Naive thymus-derived CD4-positive, alpha-beta T cell (primary cell): ENCODE measurements at regions not wholly inside any gene's neighbourhood (a gene's known extent, or its start where the extent isn't known, plus 50 kb on each side); places are given as distances from the start of the nearest gene placed in this dataset.

Experiments used
- ATAC-seq: fragments of 150-1000 bp; cut with Tn5 transposase; 2 replicates; pipeline ENCODE4 v1.10.0; 2021; ENCODE audit warnings: mild to moderate bottlenecking, moderate library complexity
- CTCF ChIA-PET: fragments of 350-600 bp; sonication (Branson Sonifier 250); formaldehyde crosslinking; loops from one replicate; lab custom pipeline; 2021; ENCODE audit warnings: antibody characterized with exemption; lab: Charles Lee
- POLR2A ChIA-PET: fragments of 350-600 bp; sonication (Branson Sonifier 250); formaldehyde crosslinking; loops from one replicate; lab custom pipeline; 2021; ENCODE audit warnings: antibody characterized with exemption, inconsistent platforms; lab: Charles Lee
- DNase-seq, 9 donors: peaks; one replicate each; pipeline versions ENCODE4 v3.0.0 to v3.0.0-alpha.2; 2020 to 2022; ENCODE audit warnings: mixed read lengths in 1 of 9
- H3K27ac ChIP-seq: one replicate; pipeline ENCODE4 v1.7.0; 2013; ENCODE audit warnings: mild to moderate bottlenecking, low read depth, low read length, moderate library complexity
- H3K27me3 ChIP-seq, 2 donors: one replicate each; pipeline ENCODE4 v1.7.0; 2013; ENCODE audit warnings: low read length in 2 of 2, mild to moderate bottlenecking in 2 of 2, moderate library complexity in 2 of 2; ENCODE audit not compliant: control insufficient read depth in 2 of 2, insufficient read depth in 2 of 2
- H3K36me3 ChIP-seq, 3 experiments: 1 replicate in 2 of 3; 2 replicates in 1 of 3; pipeline ENCODE4 v1.7.0; 2013; ENCODE audit warnings: low read length in 3 of 3, mild to moderate bottlenecking in 3 of 3, moderate library complexity in 1 of 3; ENCODE audit not compliant: insufficient read depth in 3 of 3, control insufficient read depth in 2 of 3
- H3K4me1 ChIP-seq, 2 donors: one replicate each; pipeline ENCODE4 v1.7.0; 2013; ENCODE audit warnings: low read length in 2 of 2, mild to moderate bottlenecking in 2 of 2, moderate library complexity in 1 of 2; ENCODE audit not compliant: control insufficient read depth in 2 of 2, insufficient read depth in 2 of 2
- H3K4me3 ChIP-seq: 2 replicates; pipeline ENCODE4 v1.7.0; 2013; ENCODE audit warnings: mild to moderate bottlenecking, low read length
- H3K9me3 ChIP-seq, 3 experiments: 1 replicate in 2 of 3; 2 replicates in 1 of 3; pipeline ENCODE4 v1.7.0; 2013; ENCODE audit warnings: low read length in 3 of 3; ENCODE audit not compliant: control insufficient read depth in 2 of 3
- H3K27ac Mint-ChIP-seq, 9 donors: one replicate each; pipeline ENCODE4 v1.8.0; 2020 to 2022; ENCODE audit warnings: mixed read lengths in 9 of 9, mild to moderate bottlenecking in 8 of 9, moderate library complexity in 5 of 9, inconsistent platforms in 2 of 9
- H3K27me3 Mint-ChIP-seq, 5 donors: one replicate each; pipeline ENCODE4 v1.8.0; 2021 to 2022; ENCODE audit warnings: mixed read lengths in 5 of 5, mild to moderate bottlenecking in 1 of 5
- H3K36me3 Mint-ChIP-seq, 5 donors: one replicate each; pipeline ENCODE4 v1.8.0; 2020 to 2022; ENCODE audit warnings: mixed read lengths in 5 of 5, mild to moderate bottlenecking in 3 of 5, inconsistent platforms in 1 of 5
- H3K4me1 Mint-ChIP-seq, 7 donors: one replicate each; pipeline ENCODE4 v1.8.0; 2020 to 2022; ENCODE audit warnings: mixed read lengths in 7 of 7, mild to moderate bottlenecking in 3 of 7, inconsistent platforms in 1 of 7
- H3K4me3 Mint-ChIP-seq, 10 donors: one replicate each; pipeline ENCODE4 v1.8.0; 2020 to 2022; ENCODE audit warnings: mild to moderate bottlenecking in 10 of 10, mixed read lengths in 10 of 10, moderate library complexity in 6 of 10, inconsistent platforms in 2 of 10
- H3K9me3 Mint-ChIP-seq, 11 donors: one replicate each; pipeline ENCODE4 v1.8.0; 2020 to 2022; ENCODE audit warnings: mixed read lengths in 11 of 11, mild to moderate bottlenecking in 4 of 11, inconsistent platforms in 1 of 11, moderate library complexity in 1 of 11
- intact Hi-C, 2 donors: fragments of 100-400 bp; cut with micrococcal nuclease; formaldehyde crosslinking; loops; one replicate each; pipeline ENCODE4 v1.15.1; 2023

- Histone ChIP-seq H3K9me3 (no peaks in the 10 kb centered on the region), H3K36me3 (no peaks in the 10 kb centered on the region), H3K4me3 (no peak overlapping the region), H3K27me3 (no peaks in the 10 kb centered on the region), H3K27ac (no peak overlapping the region), H3K4me1 (no peaks in the 10 kb centered on the region)
- CTCF ChIA-PET, result no interaction called here
- no peaks in the 10 kb centered on the region for H3K36me3 Mint-ChIP-seq
- intact Hi-C loops, result no loop called here
- H3K9me3 Mint-ChIP-seq, result peaks cover 0 to 24% (median 0%) of the 10 kb centered on the region in 11 donors
- H3K4me1 Mint-ChIP-seq, result no peaks in the 10 kb centered on the region
- no peaks in the 10 kb centered on the region for H3K27me3 Mint-ChIP-seq
- DNase-seq, result no peak
- H3K4me3 Mint-ChIP-seq, result no peak overlapping the region
- no peak for ATAC-seq
- H3K27ac Mint-ChIP-seq, result no peak overlapping the region
- POLR2A ChIA-PET, result no interaction called here
These were observed 713.1 kb downstream of the CDY2B start for GRCh38 chrY:17166881-17167280.

DNA sequence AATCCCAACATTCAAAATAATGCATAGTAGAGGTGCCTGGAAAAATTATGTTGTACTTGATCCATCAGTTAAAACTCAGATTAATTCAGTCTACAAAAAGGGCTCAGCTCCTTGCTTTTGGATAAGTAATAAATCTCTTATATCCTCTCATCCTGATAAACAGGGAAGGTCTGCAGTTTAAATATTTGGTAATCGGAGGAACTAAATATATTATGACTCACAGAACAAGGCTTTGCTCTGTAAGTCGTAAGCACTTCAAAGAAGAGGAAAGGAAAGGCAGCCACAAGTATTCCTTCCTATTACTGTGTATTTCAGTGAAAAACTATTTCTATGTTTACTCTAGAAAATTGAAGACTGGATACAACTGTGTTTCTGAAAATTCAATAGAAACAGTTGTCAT, 757.9 kb downstream of the CDY2B start:
- no peak for ATAC-seq
- H3K27ac Mint-ChIP-seq, result no peak overlapping the region
- Histone ChIP-seq H3K4me3 (no peak overlapping the region), H3K4me1 (no peaks in the 10 kb centered on the region), H3K27ac (no peak overlapping the region), H3K27me3 (no peaks in the 10 kb centered on the region), H3K9me3 (no peaks in the 10 kb centered on the region), H3K36me3 (no peaks in the 10 kb centered on the region)
- H3K36me3 Mint-ChIP-seq, result peaks cover 0 to 3% (median 0%) of the 10 kb centered on the region in 5 donors
- peaks cover 0 to 21% (median 0%) of the 10 kb centered on the region in 11 donors for H3K9me3 Mint-ChIP-seq
- ChIA-PET CTCF (no interaction called here), POLR2A (no interaction called here)
- H3K27me3 Mint-ChIP-seq, result no peaks in the 10 kb centered on the region
- H3K4me3 Mint-ChIP-seq, result no peak overlapping the region
- intact Hi-C loops, result no loop called here
- DNase-seq, result no peak
- no peaks in the 10 kb centered on the region for H3K4me1 Mint-ChIP-seq

DNA sequence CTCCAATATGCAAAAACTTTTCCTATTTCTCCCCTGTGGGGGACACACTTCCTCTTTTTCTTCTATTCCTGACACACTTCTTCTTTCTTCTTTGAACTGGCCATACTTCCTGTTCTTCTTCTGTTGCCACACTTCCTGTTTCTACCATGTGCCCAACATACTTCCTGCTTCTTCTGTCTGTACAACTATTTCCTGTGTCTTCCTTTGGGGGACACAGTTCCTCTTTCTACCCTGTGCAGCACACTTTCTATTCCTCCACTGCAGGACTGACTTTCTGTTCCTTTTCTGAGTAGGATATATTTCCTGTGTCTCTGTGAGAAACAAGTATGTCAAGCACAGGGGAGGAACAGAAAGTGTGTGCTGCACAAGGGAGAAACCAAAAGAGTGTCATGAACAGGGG, 794.7 kb downstream of the CDY2B start:
- H3K4me1 ChIP-seq, result peaks cover 0 to 17% of the 10 kb centered on the region in 2 donors
- peaks cover 0 to under 1% (median 0%) of the 10 kb centered on the region in 11 donors for H3K9me3 Mint-ChIP-seq
- H3K9me3 ChIP-seq, result peaks cover 0 to 6% (median 6%) of the 10 kb centered on the region in 3 experiments
- no peak overlapping the region for H3K27ac ChIP-seq
- no peaks in the 10 kb centered on the region for H3K36me3 ChIP-seq
- no peaks in the 10 kb centered on the region for H3K27me3 Mint-ChIP-seq
- peaks cover 0 to 3% (median 0%) of the 10 kb centered on the region in 5 donors for H3K36me3 Mint-ChIP-seq
- ATAC-seq (peak; percentile 36), DNase-seq (peak in 1 of 9 donors; percentile 11)
- no peak overlapping the region for H3K4me3 ChIP-seq
- H3K4me1 Mint-ChIP-seq, result peaks cover 0 to 4% (median 0%) of the 10 kb centered on the region in 7 donors
- H3K4me3 Mint-ChIP-seq, result no peak overlapping the region
- no peak overlapping the region for H3K27ac Mint-ChIP-seq
- intact Hi-C loops, result loop anchor here in 1 of 2 donors (10.0 kb wide), 1 partner anchor 61 kb away; no protein-coding TSS in a partner anchor
- H3K27me3 ChIP-seq, result no peaks in the 10 kb centered on the region
- CTCF ChIA-PET, result no interaction called here
- POLR2A ChIA-PET, result no interaction called here

- Histone ChIP-seq H3K27me3 (no peaks in the 10 kb centered on the region), H3K27ac (no peak overlapping the region), H3K4me3 (no peak overlapping the region), H3K4me1 (peaks cover 0 to 16% of the 10 kb centered on the region in 2 donors), H3K36me3 (no peaks in the 10 kb centered on the region), H3K9me3 (peaks cover 0 to 10% (median 10%) of the 10 kb centered on the region in 3 experiments)
- Mint-ChIP-seq H3K4me3 (peak overlapping the region in 4 of 10 donors; percentile 60 to 78 (median 65)), H3K9me3 (peaks cover 0 to 48% (median 28%) of the 10 kb centered on the region in 11 donors), H3K27me3 (no peaks in the 10 kb centered on the region), H3K36me3 (peaks cover 0 to 38% (median 2%) of the 10 kb centered on the region in 5 donors), H3K4me1 (peaks cover 0 to 46% (median 24%) of the 10 kb centered on the region in 7 donors), H3K27ac (peak overlapping the region in 4 of 9 donors; percentile 53 to 92 (median 79))
- DNase-seq (no peak), ATAC-seq (no peak)
- intact Hi-C loops, result loop anchor here in 1 of 2 donors (10.0 kb wide), 1 partner anchor 55 kb away; no protein-coding TSS in a partner anchor
- ChIA-PET CTCF (no interaction called here), POLR2A (no interaction called here)
These were observed 800.1 kb downstream of the CDY2B start for GRCh38 chrY:17079887-17080286.

DNA sequence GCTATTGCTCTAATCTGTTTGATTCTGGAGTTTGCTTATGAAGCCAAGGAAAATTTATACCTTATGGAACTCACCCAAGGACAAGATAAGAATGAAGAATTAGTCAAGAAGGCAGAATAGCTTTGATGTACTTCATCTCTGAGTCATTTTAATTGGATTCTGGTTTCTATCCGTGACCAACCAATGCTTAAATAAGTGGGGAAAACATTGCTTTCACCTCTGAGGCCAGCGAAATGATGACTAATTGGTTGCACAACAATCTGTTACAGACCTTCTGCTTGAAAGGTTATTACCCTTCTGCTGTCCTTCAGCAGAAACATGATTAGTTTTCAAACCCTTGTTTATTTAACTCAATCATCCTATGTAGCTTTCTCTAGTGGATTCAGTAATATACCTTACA, 812.7 kb downstream of the CDY2B start:
- H3K4me3 Mint-ChIP-seq, result no peak overlapping the region
- H3K36me3 ChIP-seq, result no peaks in the 10 kb centered on the region
- H3K9me3 ChIP-seq, result no peaks in the 10 kb centered on the region
- intact Hi-C loops, result no loop called here
- ATAC-seq (no peak), DNase-seq (no peak)
- H3K4me3 ChIP-seq, result no peak overlapping the region
- no peaks in the 10 kb centered on the region for H3K27me3 Mint-ChIP-seq
- POLR2A ChIA-PET, result no interaction called here
- H3K4me1 ChIP-seq, result no peaks in the 10 kb centered on the region
- no peak overlapping the region for H3K27ac Mint-ChIP-seq
- CTCF ChIA-PET, result no interaction called here
- H3K27me3 ChIP-seq, result no peaks in the 10 kb centered on the region
- peaks cover 0 to 15% (median 5%) of the 10 kb centered on the region in 5 donors for H3K36me3 Mint-ChIP-seq
- H3K27ac ChIP-seq, result no peak overlapping the region
- H3K4me1 Mint-ChIP-seq, result peaks cover 0 to 17% (median 11%) of the 10 kb centered on the region in 7 donors
- H3K9me3 Mint-ChIP-seq, result peaks cover 0 to 18% (median 14%) of the 10 kb centered on the region in 11 donors

DNA sequence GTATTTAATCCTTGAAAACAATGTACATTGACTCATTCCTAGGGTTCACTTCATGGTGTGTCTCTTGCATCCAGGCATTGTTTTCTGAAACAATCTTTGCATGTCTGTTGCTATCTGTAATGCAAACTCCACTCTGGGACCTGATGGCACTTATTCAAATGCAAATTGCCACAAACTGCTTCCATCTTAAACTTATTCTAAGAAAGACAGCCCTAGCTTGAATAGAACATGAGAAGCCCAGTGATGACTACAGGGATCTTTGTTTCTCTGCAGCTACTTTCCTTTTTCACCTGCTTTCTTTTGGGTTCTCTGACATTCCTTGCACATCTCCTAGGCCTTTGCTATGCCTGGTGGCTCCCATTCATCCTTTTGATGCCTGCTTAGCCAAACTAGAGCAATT, 827.0 kb downstream of the CDY2B start:
- no peaks in the 10 kb centered on the region for H3K36me3 Mint-ChIP-seq
- peaks cover 0 to 11% (median 0%) of the 10 kb centered on the region in 11 donors for H3K9me3 Mint-ChIP-seq
- CTCF ChIA-PET, result no interaction called here
- POLR2A ChIA-PET, result no interaction called here
- Histone ChIP-seq H3K4me1 (no peaks in the 10 kb centered on the region), H3K9me3 (no peaks in the 10 kb centered on the region), H3K4me3 (no peak overlapping the region), H3K27me3 (no peaks in the 10 kb centered on the region), H3K36me3 (no peaks in the 10 kb centered on the region), H3K27ac (no peak overlapping the region)
- H3K4me1 Mint-ChIP-seq, result no peaks in the 10 kb centered on the region
- no peak overlapping the region for H3K4me3 Mint-ChIP-seq
- H3K27me3 Mint-ChIP-seq, result no peaks in the 10 kb centered on the region
- no peak for DNase-seq
- no peak for ATAC-seq
- H3K27ac Mint-ChIP-seq, result no peak overlapping the region
- intact Hi-C loops, result no loop called here

- Mint-ChIP-seq H3K36me3 (no peaks in the 10 kb centered on the region), H3K9me3 (peaks cover 0 to 3% (median 0%) of the 10 kb centered on the region in 11 donors), H3K27ac (no peak overlapping the region), H3K4me1 (no peaks in the 10 kb centered on the region), H3K27me3 (no peaks in the 10 kb centered on the region), H3K4me3 (no peak overlapping the region)
- ChIA-PET CTCF (no interaction called here), POLR2A (no interaction called here)
- intact Hi-C loops, result no loop called here
- Histone ChIP-seq H3K36me3 (no peaks in the 10 kb centered on the region), H3K4me1 (peaks cover 0 to 11% of the 10 kb centered on the region in 2 donors), H3K27ac (no peak overlapping the region), H3K27me3 (no peaks in the 10 kb centered on the region), H3K9me3 (no peaks in the 10 kb centered on the region), H3K4me3 (no peak overlapping the region)
- DNase-seq, result no peak
- no peak for ATAC-seq
These were observed 829.6 kb downstream of the CDY2B start for GRCh38 chrY:17050374-17050773.
